HepG2 (cell line): ENCODE measurements at regions not wholly inside any gene's neighbourhood (a gene's known extent, or its start where the extent isn't known, plus 50 kb on each side); places are given as distances from the start of the nearest gene placed in this dataset.

Source experiments
- ATAC-seq: fragments of 200-7000 bp; cut with Tn5 transposase; 3 replicates; pipeline ENCODE4 v1.9.1; 2020; ENCODE audit warnings: mild to moderate bottlenecking, moderate library complexity
- BruUV-seq: library from RNA; stranded (reverse); fragments of 400-500 nt; replicated peaks from 2 replicates; lab custom pipeline; 2021; lab: Mats Ljungman, UMichigan
- CTCF ChIA-PET: fragments of 300-600 bp; formaldehyde crosslinking; extraction: SDS; loops from one replicate; lab custom pipeline; 2021; ENCODE audit warnings: low total read pairs, inconsistent platforms, low intra/inter-chr PET ratio; lab: Yijun Ruan, JAX
- POLR2A ChIA-PET: fragments of 350-600 bp; sonication (Branson Sonifier 250); formaldehyde crosslinking; loops from one replicate; lab custom pipeline; 2020; ENCODE audit warnings: antibody characterized with exemption, inconsistent platforms; lab: Yijun Ruan, JAX
- DNase-seq: peaks from one replicate; pipeline ENCODE4 v3.0.0-alpha.2; 2015; ENCODE audit warnings: low spot score
- FAIRE-seq: peaks from 3 replicates; lab custom pipeline; 2011; peaks lifted over from hg19 to GRCh38; lab: Jason Lieb, UNC
- H2AFZ ChIP-seq: one replicate; pipeline ENCODE4 v1.6.1; 2011; ENCODE audit warnings: low read length, inconsistent platforms
- H3K27ac ChIP-seq: fragments of 300-600 bp; 3 replicates; pipeline ENCODE4 v1.8.0; 2011; ENCODE audit warnings: mixed run types, mild to moderate bottlenecking, mixed read lengths, low read length, inconsistent platforms; ENCODE audit not compliant: insufficient read depth; ENCODE audit errors: extremely low read length
- H3K27me3 ChIP-seq, 2 experiments: fragments of 200-600 bp in 1 of 2; 2 replicates in 1 of 2; 3 replicates in 1 of 2; pipeline versions ENCODE4 v1.6.0 to v1.8.0; 2011; ENCODE audit warnings: low read length in 2 of 2, mild to moderate bottlenecking in 2 of 2, moderate library complexity in 2 of 2, inconsistent platforms in 1 of 2; ENCODE audit not compliant: insufficient read depth in 2 of 2, control insufficient read depth in 1 of 2
- H3K36me3 ChIP-seq, 2 experiments: fragments of 200-600 bp in 1 of 2; replicated peaks in 1 of 2; 2 replicates in 1 of 2; 3 replicates in 1 of 2; pipeline versions ENCODE4 v1.5.1 to v1.8.0; 2011; ENCODE audit warnings: low read length in 2 of 2, inconsistent platforms in 1 of 2; ENCODE audit not compliant: insufficient read depth in 2 of 2, control insufficient read depth in 1 of 2
- H3K4me1 ChIP-seq: 2 replicates; pipeline ENCODE4 v1.5.1; 2012; ENCODE audit warnings: low read length, inconsistent platforms; ENCODE audit not compliant: insufficient read depth
- H3K4me2 ChIP-seq: 2 replicates; pipeline ENCODE4 v1.6.0; 2011; ENCODE audit warnings: low read depth, low read length, inconsistent platforms
- H3K4me3 ChIP-seq, 3 experiments: fragments of 200-600 bp in 1 of 3; sonication (generic), shearing (Covaris generic) in 1 of 3; replicated peaks in 1 of 3; 2 replicates each; pipeline ENCODE4 v1.5.1; 2011 to 2016; ENCODE audit warnings: low read length in 3 of 3, inconsistent platforms in 2 of 3, low read depth in 2 of 3, mild to moderate bottlenecking in 2 of 3, control low read depth in 1 of 3, mixed read lengths in 1 of 3; ENCODE audit not compliant: insufficient read depth in 1 of 3
- H3K79me2 ChIP-seq: one replicate; pipeline ENCODE4 v1.6.1; 2011; ENCODE audit warnings: low read length, inconsistent platforms; ENCODE audit not compliant: insufficient read depth
- H3K9ac ChIP-seq: 2 replicates; pipeline ENCODE4 v1.6.0; 2011; ENCODE audit warnings: mild to moderate bottlenecking, low read depth, low read length, inconsistent platforms; ENCODE audit not compliant: insufficient read depth
- H3K9me3 ChIP-seq: 2 replicates; pipeline ENCODE4 v1.5.1; 2012; ENCODE audit warnings: mild to moderate bottlenecking, low read length
- H4K20me1 ChIP-seq: 2 replicates; pipeline ENCODE4 v1.6.0; 2011; ENCODE audit warnings: inconsistent platforms, mild to moderate bottlenecking, low read length, moderate library complexity; ENCODE audit not compliant: insufficient read depth
- ELF1 ChIP-seq: sonication (generic); formaldehyde crosslinking; IDR thresholded peaks from 2 replicates; pipeline ENCODE4 v1.4.0; 2020; ENCODE audit warnings: missing genetic modification reagents
- GTF3A ChIP-seq: sonication (generic); formaldehyde crosslinking; conservative IDR thresholded peaks from 2 replicates; pipeline ENCODE4 v1.4.0; 2020; ENCODE audit warnings: mild to moderate bottlenecking, missing genetic modification reagents
- HOXA9 ChIP-seq: sonication (generic); formaldehyde crosslinking; IDR thresholded peaks from 2 replicates; pipeline ENCODE4 v1.8.1; 2022; ENCODE audit warnings: missing genetic modification reagents, mild to moderate bottlenecking, moderate library complexity, borderline replicate concordance
- JDP2 ChIP-seq: sonication (generic); formaldehyde crosslinking; IDR thresholded peaks from 2 replicates; pipeline ENCODE4 v1.8.1; 2022; ENCODE audit warnings: missing genetic modification reagents, borderline replicate concordance
- MED13 ChIP-seq: sonication (generic); formaldehyde crosslinking; IDR thresholded peaks from 2 replicates; pipeline ENCODE4 v1.5.0; 2020; ENCODE audit warnings: missing genetic modification reagents
- SRSF9 ChIP-seq: fragments of 200-400 bp; formaldehyde crosslinking; IDR thresholded peaks from 2 replicates; pipeline ENCODE4 v1.6.1; 2018; ENCODE audit warnings: borderline replicate concordance, mild to moderate bottlenecking, low read depth, low read length; ENCODE audit not compliant: insufficient read depth, poor library complexity, severe bottlenecking
- TARDBP ChIP-seq: sonication (generic); formaldehyde crosslinking; IDR thresholded peaks from 2 replicates; pipeline ENCODE4 v1.8.0; 2022; ENCODE audit warnings: mild to moderate bottlenecking, missing genetic modification reagents
- U2AF2 ChIP-seq: fragments of 200-400 bp; formaldehyde crosslinking; IDR thresholded peaks from 2 replicates; pipeline ENCODE4 v1.6.1; 2017; ENCODE audit warnings: low read depth, mild to moderate bottlenecking, low read length
- ZFAT ChIP-seq: sonication (generic); formaldehyde crosslinking; conservative IDR thresholded peaks from 2 replicates; pipeline ENCODE4 v1.8.1; 2023; ENCODE audit warnings: missing genetic modification reagents, inconsistent platforms
- ZNF282 ChIP-seq: fragments of 450-650 bp; IDR thresholded peaks from 2 replicates; pipeline ENCODE4 v1.6.1; 2018; ENCODE audit not compliant: partially characterized antibody
- ZNF335 ChIP-seq: sonication (generic); formaldehyde crosslinking; IDR thresholded peaks from 2 replicates; pipeline ENCODE4 v1.4.0; 2020; ENCODE audit warnings: missing genetic modification reagents
- ZNF354B ChIP-seq: sonication (generic); formaldehyde crosslinking; IDR thresholded peaks from 2 replicates; pipeline ENCODE4 v1.8.0; 2022; ENCODE audit warnings: mild to moderate bottlenecking, missing genetic modification reagents
- ZSCAN12 ChIP-seq: sonication (generic); formaldehyde crosslinking; IDR thresholded peaks from 2 replicates; pipeline ENCODE4 v1.9.0; 2021; ENCODE audit warnings: mild to moderate bottlenecking, missing genetic modification reagents
- WGBS: methylation state at CpG from one replicate; pipeline ENCODE4 v1.1.6; 2017; ENCODE audit warnings: low lambda C conversion rate; 5-methylcytosine and 5-hydroxymethylcytosine counted together
- in situ Hi-C: cut with HindIII; loops from 2 replicates; pipeline ENCODE4 v1.10.0; 2017; ENCODE audit warnings: low pct_unique_long_range_greater_than_20kb; ENCODE audit not compliant: extremely low pct_ligation_motif_present
- intact Hi-C: fragments of 100-400 bp; cut with micrococcal nuclease; formaldehyde crosslinking; loops from one replicate; pipeline ENCODE4 v1.10.0; 2022; ENCODE audit not compliant: unreplicated experiment
- TF ChIP-seq, protein P1 (sequence below): sonication (generic); formaldehyde crosslinking; IDR thresholded peaks from 2 replicates; pipeline ENCODE4 v1.4.0; 2020; ENCODE audit warnings: mild to moderate bottlenecking, low read depth, missing genetic modification reagents
- TF ChIP-seq, protein P2 (sequence below): sonication (generic); formaldehyde crosslinking; IDR thresholded peaks from 2 replicates; pipeline ENCODE4 v1.4.0; 2020; ENCODE audit warnings: missing genetic modification reagents
- TF ChIP-seq, protein P3 (sequence below): sonication (generic); formaldehyde crosslinking; IDR thresholded peaks from 2 replicates; pipeline ENCODE4 v1.5.0; 2020; ENCODE audit warnings: missing genetic modification reagents

DNA sequence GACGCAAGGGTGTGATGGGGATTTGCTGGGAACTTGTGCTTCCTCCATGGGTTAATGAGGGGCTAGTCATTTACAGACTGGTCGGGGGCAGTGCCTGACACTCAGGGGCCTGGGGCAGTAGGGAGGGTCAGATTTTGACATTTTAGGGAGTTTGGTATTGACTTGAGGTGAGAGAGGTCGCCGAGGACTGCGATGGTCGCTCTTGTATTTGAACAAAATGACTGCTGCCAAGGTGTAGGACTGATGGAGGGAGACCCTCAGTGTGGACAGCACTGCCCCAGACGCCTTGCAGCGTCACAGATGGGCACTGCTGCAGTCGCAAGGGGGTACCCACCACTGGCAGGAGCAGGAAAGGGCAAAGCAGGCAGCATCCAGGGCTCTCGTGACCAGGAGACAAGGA, 182.9 kb downstream of the RTP5 start:
- TF ChIP-seq ZNF354B (CRISPR knock-in tag) (no peak), TARDBP (CRISPR knock-in tag) (no peak)
- no TSS peak for BruUV-seq

DNA sequence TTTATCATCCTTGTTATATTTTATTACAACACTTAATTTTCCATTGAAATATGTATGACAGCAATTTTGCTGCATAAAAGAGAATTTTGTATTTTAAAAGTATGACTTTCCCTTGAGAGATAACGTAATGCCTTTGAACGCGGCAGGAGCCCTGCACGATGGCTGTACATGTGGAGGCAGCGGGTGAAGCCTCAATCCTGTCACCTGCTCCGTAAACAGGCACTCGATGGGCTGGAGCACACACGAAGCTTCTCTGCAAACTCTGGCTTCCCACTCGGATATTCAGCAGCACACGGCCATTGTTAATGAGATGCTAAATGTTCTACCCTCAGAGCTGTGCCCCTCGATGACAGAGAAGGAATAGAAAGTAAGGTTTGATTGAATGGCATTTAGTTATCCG, 184.4 kb downstream of the RTP5 start:
- intact Hi-C loops (no loop called here), in situ Hi-C loops (no loop called here)
- ChIA-PET POLR2A (no interaction called here), CTCF (no interaction called here)
- ATAC-seq = no peak
- TF ChIP-seq, protein P1, sequence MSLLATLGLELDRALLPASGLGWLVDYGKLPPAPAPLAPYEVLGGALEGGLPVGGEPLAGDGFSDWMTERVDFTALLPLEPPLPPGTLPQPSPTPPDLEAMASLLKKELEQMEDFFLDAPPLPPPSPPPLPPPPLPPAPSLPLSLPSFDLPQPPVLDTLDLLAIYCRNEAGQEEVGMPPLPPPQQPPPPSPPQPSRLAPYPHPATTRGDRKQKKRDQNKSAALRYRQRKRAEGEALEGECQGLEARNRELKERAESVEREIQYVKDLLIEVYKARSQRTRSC = no peak
- TF ChIP-seq SRSF9 (no peak), GTF3A (no peak), ZNF335 (CRISPR knock-in tag) (no peak), MED13 (CRISPR knock-in tag) (no peak), HOXA9 (CRISPR knock-in tag) (no peak), ZFAT (CRISPR knock-in tag) (no peak), ZNF282 (no peak), U2AF2 (no peak), JDP2 (CRISPR knock-in tag) (no peak), ELF1 (CRISPR knock-in tag) (no peak), ZSCAN12 (CRISPR knock-in tag) (no peak)
- TF ChIP-seq, protein P2, sequence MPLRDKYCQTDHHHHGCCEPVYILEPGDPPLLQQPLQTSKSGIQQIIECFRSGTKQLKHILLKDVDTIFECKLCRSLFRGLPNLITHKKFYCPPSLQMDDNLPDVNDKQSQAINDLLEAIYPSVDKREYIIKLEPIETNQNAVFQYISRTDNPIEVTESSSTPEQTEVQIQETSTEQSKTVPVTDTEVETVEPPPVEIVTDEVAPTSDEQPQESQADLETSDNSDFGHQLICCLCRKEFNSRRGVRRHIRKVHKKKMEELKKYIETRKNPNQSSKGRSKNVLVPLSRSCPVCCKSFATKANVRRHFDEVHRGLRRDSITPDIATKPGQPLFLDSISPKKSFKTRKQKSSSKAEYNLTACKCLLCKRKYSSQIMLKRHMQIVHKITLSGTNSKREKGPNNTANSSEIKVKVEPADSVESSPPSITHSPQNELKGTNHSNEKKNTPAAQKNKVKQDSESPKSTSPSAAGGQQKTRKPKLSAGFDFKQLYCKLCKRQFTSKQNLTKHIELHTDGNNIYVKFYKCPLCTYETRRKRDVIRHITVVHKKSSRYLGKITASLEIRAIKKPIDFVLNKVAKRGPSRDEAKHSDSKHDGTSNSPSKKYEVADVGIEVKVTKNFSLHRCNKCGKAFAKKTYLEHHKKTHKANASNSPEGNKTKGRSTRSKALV (CRISPR knock-in tag) = no peak
- TF ChIP-seq, protein P3, sequence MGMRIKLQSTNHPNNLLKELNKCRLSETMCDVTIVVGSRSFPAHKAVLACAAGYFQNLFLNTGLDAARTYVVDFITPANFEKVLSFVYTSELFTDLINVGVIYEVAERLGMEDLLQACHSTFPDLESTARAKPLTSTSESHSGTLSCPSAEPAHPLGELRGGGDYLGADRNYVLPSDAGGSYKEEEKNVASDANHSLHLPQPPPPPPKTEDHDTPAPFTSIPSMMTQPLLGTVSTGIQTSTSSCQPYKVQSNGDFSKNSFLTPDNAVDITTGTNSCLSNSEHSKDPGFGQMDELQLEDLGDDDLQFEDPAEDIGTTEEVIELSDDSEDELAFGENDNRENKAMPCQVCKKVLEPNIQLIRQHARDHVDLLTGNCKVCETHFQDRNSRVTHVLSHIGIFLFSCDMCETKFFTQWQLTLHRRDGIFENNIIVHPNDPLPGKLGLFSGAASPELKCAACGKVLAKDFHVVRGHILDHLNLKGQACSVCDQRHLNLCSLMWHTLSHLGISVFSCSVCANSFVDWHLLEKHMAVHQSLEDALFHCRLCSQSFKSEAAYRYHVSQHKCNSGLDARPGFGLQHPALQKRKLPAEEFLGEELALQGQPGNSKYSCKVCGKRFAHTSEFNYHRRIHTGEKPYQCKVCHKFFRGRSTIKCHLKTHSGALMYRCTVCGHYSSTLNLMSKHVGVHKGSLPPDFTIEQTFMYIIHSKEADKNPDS = no peak
- Histone ChIP-seq H2AFZ (no peak overlapping the region), H3K27ac (no peak overlapping the region), H3K27me3 (peaks cover 0 to 15% of the 10 kb centered on the region in 2 experiments; a peak in 3 of 5 replicates), H4K20me1 (no peaks in the 10 kb centered on the region), H3K9me3 (no peaks in the 10 kb centered on the region), H3K36me3 (no peaks in the 10 kb centered on the region), H3K4me3 (no peak overlapping the region), H3K4me1 (peaks cover 13% of the 10 kb centered on the region), H3K79me2 (no peaks in the 10 kb centered on the region), H3K9ac (no peak overlapping the region), H3K4me2 (no peak overlapping the region)
- 65% methylated on average over 12 of the region's 12 CpGs for WGBS
- DNase-seq = no peak
- FAIRE-seq = no peak
- BruUV-seq = no TSS peak

More for the DNA sequence above, 182.9 kb downstream of the RTP5 start:
- ChIA-PET CTCF (no interaction called here), POLR2A (no interaction called here)
- intact Hi-C loops = no loop called here
- H3K27ac ChIP-seq = no peak overlapping the region
- DNase-seq = no peak
- ATAC-seq = no peak
- H2AFZ ChIP-seq = no peak overlapping the region
- no peak for FAIRE-seq
- no peak overlapping the region for H3K4me3 ChIP-seq
- H3K36me3 ChIP-seq = no peaks in the 10 kb centered on the region
- no peak overlapping the region for H3K4me2 ChIP-seq
- H3K9ac ChIP-seq = no peak overlapping the region
- peaks cover 18% of the 10 kb centered on the region for H3K4me1 ChIP-seq
- peaks cover 0 to 12% of the 10 kb centered on the region in 2 experiments; a peak in 4 of 5 replicates for H3K27me3 ChIP-seq
- in situ Hi-C loops = no loop called here
- H3K9me3 ChIP-seq = no peaks in the 10 kb centered on the region
- no peaks in the 10 kb centered on the region for H3K79me2 ChIP-seq
- 60% methylated on average over 10 of the region's 10 CpGs for WGBS
- H4K20me1 ChIP-seq = no peaks in the 10 kb centered on the region
